ENCODE measurements at regions not wholly inside any gene's neighbourhood (a gene's known extent, or its start where the extent isn't known, plus 50 kb on each side); places are given as distances from the start of the nearest gene placed in this dataset.

DNA sequence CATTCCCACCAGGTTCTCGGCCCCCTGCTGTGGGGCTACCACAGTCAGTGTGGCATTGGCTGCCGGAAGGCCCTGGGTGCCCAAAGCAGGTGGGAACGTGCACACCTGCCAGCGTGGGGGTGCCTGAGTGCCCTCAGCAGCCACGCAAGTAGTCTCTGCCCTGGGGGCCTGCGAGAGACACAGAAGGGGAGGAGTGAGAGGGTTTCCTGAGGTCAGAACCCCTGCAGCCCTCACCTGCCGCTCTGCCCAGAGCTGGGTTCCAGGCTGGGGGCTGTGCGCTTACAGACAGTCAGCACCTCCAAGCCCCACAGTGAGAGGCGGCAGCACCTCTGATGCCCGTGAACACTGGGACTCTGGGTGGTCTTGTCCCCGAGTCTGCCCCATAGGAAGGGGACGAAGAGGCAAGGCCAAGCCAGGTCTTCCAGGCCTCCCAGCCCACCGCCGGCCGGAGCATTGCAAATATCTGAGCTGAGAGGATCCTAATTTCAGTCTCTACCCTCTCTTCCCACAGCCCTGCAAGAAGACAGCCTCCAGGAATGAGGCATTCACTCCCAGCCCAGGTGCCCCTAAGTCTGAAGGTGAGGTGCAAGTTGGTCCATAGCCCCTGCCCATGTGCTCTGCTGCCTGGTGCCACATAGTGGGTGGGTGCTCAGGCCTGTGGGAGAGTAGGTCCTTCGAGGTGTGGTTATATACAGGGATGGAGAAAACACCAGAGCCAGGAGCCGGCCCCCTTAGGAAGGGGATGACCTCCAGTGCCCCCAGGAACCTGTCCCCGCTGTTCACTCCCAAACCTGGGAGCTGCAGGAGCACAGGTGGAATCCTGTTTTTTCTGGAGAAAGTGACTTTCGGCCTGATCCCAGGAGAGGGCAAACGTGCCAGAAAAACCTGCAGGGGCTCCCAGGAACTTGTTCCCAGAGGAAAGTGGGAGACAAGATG, 291.1 kb upstream of the RTL1 start:
- DNase-seq (ENCODE audit: low read depth), result no peak
- no peak overlapping the region for H3K4me3 ChIP-seq (ENCODE audit: low read depth, low read length)

DNA sequence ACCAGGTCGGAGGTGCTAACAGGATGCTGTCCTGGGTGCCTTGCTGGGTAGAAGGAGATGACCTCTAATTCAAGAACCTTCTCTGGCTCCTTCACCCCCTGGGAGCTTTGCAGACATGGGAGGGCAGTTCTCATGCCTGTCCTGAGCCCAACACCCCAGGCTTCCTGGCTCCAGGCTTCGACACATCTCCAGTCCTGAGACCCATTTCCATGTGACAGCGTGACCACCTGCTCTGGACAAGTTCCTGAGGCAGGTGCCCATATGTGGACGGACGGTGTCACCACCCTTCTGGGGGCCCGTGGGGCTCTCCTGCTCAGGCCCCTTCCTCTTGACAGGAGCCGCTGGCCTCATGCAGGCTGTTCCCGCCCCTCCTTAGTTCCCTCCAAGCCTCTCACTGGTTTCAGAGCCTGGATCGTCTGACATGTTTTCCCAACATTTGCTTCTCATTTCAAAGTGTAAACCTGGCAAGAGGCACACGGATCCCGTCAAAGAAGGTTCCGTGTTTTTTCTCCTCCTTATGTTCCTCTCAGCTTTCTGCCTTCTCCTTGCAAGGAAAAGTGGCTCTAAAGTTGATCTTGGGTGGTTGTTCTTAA, 291.9 kb upstream of the RTL1 start:
- no peak overlapping the region for H3K4me3 ChIP-seq (ENCODE audit: low read depth, low read length)
- DNase-seq (ENCODE audit: low read depth), result no peak

DNA sequence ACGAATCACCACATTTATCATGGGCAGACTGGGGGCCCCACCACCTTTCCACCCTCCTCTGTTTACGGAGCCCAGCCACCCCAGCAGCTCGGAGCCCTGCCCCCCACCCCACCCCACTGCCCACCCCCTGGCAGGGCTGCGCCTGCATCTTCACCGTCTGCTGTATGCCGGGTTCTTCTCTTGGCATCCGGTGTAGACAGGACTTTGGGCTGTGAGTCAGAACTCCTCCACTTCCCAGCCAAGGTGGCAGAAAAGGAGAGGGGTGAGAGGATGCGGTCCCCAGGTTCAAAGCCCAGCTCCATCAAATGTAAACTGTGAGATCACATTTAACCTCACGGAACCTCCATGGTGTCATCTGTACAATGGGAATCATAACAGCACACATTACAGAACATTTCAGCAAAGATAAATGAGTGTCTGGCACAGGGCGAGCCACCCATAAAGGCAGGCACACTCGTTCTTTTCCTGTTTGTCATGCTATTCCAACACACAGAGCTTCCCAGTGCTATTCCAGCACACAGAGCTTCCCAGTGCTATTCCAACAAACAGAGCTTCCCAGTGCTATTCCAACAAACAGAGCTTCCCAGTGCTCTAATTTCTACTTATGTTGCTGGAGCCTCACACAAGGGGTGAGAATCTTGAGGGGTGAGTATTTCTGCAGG, 292.7 kb upstream of the RTL1 start:
- no peak overlapping the region for H3K4me3 ChIP-seq (ENCODE audit: low read depth, low read length)

DNA sequence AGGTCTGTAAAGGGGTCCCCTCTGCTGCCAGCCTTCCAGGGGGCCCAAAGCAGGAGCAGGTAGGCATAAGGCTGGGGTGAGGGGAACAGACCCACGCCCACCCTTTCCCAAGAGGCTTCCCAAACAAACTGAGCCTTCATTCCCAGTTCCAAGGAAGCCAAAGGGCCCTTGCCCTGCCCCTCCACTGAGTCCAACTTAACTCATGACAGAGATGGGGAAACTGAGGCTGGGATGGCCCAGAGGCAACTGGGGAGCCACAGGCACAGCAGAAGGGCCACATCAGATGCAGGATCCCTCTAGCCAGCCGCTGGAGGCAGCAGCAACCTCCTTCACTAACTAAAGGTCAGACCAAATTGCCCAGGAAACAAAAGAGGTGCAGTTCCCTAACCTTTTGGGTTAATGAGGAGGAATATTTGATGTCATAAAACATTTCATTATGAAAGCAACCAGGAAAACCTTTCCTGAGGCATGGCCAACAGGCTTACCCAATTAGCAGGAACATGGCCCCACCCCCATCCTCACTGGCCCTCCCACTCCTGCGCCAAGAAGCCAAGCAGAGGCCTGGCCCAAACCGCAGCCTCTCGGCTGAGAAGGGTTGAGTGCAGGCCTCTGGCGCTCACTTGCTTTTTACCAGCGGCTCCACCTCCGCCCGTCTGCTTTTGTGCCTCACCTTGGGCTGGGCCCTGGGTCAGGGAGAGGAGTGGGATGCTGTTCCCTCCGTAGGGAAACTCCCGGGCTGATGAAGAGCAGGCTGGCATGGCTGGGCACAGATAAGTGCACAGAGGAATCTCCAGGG, 293.5 kb upstream of the RTL1 start:
- no peak overlapping the region for H3K4me3 ChIP-seq (ENCODE audit: low read depth, low read length)
- DNase-seq (ENCODE audit: low read depth), result no peak

More for the DNA sequence above, 292.7 kb upstream of the RTL1 start:
- DNase-seq (ENCODE audit: low read depth), result no peak

DNA sequence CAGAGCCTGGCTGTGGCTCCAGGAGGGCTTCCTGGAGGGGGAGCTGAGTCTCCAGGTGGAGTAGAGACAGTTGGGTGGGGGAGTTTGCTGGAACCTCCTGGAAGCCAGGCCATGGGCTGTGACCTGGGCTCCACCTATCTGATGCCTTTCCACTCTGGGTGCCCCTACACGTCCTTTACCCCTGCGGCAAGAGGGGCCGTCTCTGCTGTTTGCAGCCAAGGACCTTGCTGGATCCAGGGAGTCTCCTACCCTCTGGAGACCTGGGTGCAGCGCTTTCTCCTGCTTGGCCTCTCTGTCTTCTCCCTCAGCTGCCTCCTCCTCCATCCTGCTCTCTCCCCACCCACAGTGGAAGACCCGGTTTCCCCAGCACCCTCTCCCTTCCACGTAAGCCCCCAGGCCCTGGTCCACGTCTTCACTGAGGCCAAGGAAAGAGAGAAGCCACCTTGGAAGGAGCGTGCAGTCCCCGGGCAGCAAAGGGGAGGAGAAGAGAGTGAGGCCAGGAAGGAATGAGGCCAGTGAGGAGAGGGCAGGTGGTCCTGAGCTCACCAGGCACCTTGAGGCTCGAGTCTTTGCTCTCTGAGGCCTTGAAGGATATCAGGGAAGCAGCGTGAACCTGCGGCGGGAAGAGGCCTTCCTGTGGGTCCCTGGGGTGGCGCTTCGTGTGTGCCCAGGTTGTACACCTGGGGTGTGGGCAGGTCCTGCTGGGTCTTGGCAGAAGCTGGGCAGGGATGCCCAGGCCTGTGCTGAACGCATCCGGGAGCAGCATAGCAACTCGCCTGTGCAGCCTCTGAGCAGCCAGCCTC, 294.3 kb upstream of the RTL1 start:
- no peak overlapping the region for H3K4me3 ChIP-seq (ENCODE audit: low read depth, low read length)
- DNase-seq (ENCODE audit: low read depth), result no peak

DNA sequence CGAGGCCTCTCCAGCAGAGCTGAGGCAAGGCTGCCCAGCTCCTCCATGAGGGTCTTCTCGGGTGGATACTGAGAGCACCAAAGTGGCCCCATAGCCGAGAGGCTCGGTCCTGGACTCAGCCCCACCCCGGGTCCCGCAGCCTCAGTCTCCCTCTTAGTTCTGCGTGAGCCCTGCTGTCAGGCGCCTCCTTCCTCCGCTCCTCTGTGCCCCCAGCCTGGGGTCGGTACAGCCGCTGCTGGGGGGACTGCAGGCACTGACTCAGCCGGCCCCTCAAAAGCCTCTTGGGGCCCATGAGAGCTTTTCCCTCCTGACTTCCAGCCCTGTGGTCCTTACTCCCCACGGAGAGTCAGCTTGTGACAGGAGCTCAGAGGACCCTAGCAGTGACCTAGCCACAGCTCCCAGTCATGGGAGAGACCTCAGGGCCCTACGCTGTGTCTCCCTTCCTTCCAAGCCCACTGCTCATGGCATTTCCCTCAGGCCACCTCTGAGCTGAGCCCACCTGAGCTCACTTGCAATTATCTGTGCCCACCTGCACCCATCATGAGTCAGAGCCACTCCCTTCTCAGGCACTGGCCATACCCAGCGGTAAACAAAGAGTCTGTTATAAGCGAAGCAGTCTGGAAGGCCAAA, 295.0 kb upstream of the RTL1 start:
- no peak for DNase-seq (ENCODE audit: low read depth)
- no peak overlapping the region for H3K4me3 ChIP-seq (ENCODE audit: low read depth, low read length)

DNA sequence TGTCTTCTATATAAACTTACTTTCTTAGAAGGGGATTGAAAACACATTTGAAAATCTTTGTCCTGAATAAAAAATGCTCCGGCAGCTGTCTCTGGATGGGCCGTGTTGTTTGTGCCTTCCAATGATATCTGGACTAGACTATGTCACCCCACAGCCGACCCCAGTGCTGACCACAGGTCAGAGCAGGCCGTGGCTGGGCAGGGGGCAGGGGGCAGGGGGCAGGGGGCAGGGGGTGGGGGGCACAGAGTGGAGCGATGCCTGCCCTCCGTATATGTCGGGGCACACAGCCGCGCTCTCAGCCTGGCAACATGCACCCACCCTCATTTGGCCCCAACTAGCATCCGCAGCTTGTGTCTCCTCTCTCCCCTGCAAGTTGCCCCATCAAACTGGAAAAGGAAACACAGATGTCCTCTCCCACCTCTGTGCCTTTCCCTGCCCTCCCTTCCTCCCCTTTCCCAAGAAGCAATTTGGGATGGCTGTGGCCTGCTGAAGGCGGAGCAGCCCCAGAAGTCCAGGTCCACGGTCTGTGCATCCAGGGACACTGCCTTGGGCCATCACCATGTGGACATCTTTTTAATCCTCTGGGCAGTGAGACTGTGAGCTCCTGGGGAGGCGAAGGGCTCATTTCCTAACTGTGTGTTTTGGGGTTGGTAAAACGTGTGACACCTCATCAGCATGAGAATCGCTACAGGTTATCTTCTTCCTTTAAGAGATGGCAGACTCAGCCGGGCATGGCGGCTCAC, 295.7 kb upstream of the RTL1 start:
- DNase-seq (ENCODE audit: low read depth), result no peak
- no peak overlapping the region for H3K4me3 ChIP-seq (ENCODE audit: low read depth, low read length)

DNA sequence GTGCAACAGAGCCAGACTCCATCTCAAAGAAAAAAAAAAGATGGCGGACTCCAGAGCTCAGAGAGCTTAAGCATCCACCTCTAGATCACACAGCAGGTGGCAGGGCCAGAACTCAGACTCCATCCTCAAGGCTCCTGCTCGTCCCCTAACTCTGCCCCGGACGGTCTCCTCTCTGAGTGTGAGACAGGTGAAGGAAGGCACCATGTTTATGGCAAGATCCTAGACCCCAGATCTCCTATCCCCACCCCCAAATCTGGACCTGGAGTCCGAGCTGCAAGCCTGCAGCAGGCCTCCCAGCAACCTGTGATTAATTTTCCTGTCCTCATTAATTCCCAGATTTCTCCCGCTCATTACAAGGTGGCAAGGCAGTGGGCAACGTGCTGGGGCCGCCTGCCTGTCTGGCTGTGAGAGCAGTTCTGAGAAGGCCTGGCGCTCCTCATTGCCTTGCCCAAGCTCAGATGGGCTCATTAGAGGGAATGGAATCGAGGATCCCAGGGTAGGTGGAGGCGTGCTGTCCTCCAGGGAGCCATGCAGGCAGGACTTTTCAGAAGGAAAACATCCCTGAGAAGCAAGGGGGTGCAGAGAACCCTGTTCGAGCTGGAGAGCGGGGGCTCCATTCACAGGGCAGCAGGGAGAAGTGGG, 296.6 kb upstream of the RTL1 start:
- no peak for DNase-seq (ENCODE audit: low read depth)
- H3K4me3 ChIP-seq (ENCODE audit: low read depth, low read length), result no peak overlapping the region

DNA sequence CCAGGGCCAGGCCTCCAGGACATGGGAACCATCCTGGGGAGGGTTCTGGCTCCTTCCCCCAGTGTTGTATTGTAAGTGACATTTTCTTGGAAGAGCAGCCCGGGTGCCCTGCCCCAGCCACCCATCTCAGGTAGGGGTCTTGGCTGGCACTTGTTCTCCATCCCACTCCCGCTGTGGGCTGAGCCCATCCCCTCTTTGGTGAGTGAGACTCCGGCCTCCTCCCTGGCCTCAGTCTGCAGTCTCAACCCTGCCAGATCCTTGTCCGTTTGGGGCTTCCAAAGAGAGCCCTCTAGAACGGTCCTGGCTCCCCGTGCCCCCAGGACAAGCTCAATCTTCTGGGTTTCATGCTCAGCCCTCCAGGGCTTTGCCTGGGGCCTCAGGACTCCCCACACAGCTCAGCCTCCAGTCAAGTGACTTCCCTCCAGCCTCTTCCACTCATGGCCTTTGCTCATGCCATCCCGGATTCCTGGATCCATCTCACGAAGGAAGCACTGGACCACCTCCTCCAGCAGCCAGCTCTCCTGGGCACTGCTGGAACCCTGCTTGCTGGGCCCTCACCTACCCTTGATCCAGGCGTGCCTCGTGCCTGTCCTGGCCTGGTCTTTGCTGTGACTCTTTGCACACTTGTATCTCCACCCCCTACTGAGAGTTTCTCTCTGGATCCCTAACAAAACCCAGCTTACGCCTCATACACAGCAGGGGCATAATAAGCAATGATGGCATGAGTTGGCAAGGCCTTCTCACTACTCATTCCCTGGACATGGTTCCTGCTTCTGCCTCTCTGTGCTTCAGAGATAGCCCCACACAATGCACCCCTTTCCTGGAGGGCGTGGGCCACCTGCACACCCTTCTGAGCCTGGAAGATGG, 297.4 kb upstream of the RTL1 start:
- no peak for DNase-seq (ENCODE audit: low read depth)

DNA sequence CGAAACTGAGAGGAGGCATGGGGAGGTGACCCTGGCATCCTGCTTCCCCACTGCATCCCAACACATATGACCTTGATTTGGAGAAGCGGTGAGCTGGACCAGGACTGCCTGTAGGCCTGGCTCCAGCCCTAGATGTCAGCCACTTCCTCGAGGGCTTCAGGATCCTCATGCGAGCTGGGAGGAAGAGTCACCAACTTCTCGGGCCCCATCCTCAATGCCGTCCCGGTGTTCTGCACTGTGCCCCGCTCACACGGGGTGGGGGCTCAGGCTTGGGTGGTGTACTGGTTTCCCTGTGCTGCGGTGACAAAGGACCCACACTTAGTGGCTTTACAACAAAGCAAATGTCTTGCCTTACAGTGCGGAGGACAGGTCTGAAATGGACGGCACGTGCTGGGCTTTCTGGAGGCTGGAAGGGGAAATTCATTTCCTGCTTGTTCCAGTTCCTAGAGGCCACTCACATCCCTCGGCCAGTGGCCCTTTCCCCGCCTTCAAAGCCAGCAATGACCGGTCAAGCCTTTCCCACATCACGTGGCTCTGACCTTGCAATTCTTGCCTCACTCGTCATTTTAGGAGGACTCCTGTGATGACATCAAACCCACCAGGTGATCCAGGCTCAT, 298.1 kb upstream of the RTL1 start:
- no peak overlapping the region for H3K4me3 ChIP-seq (ENCODE audit: low read depth, low read length)
- DNase-seq (ENCODE audit: low read depth), result no peak

More for the DNA sequence above, 297.4 kb upstream of the RTL1 start:
- H3K4me3 ChIP-seq (ENCODE audit: low read depth, low read length), result no peak overlapping the region

DNA sequence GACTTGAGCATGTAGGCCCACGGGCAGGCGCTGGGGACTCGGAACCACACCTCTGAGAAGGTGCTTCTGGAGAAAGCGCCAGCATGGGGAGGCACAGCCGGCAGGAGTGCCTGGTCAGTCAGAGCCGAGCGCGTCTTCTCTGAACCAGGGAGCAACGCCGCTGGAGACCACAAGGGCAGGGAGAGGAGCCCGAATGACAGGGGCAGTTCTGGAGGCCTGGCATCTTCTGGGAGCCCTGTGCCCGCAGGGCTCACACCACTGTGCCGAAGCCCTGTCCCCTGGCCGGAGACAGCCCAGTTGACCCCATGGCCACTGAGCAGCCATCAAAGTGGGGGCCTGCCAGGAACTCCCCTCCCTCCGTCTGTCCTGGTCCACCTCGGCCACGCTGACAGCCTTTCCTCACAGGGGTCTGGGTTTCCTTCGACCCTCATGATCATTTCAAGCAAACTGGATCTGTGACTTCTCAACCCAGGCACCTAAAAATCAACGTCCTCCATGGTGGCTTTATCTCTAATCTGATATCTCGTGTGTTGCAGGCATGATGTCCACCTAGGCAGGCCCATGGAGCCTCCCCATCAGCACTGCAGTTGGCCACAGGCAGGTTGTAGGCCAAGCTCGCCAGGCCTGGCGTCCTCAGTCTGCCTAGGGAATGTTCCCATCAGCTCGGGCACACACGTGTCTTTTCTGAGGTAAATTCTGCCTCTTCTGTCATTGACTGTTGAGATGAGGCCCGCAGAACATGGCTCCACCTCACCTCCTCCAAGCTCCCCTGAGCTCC, 299.3 kb upstream of the RTL1 start:
- H3K4me3 ChIP-seq (ENCODE audit: low read depth, low read length), result no peak overlapping the region
- no peak for DNase-seq (ENCODE audit: low read depth)

DNA sequence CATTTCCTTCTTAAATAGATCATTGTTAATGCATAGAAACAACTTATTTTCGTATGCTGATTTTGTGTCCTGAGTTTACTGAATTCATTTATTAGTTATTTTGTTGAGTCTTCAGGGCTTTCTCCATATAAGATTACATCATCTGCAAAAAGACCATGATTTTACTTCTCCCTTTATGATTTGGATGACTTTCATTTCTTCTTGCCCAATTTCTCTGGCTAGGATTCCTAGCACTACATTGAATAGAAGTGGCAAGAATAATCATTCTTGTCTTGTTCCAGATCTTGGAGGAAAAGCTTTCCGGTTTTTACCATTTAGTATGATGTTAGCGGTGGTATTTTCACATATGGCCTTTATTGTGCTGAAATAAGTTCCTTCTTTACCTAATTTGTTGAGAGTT, 303.0 kb upstream of the RTL1 start:
- no peak overlapping the region for H3K4me3 ChIP-seq (ENCODE audit: low read depth, low read length)
- DNase-seq (ENCODE audit: low read depth), result no peak

DNA sequence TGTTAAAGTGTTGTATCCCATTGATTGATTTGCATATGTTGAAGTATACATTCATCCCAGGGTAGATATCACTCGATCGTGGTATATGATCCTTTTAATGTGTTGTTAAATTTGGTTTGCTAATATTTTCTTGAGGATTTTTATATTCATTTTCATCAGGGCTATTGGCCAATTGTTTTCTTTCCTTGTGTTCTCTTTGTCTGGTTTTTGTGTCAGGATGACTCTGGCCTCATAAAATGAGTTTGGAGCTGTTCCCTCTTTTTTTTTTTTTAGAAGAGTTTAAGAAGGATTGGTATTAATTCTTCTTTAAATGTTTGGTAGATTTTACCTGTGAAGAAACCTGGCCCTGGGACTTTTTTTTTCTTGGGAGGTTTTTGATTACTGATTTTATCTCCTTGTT, 303.5 kb upstream of the RTL1 start:
- DNase-seq (ENCODE audit: low read depth), result no peak
- H3K4me3 ChIP-seq (ENCODE audit: low read depth, low read length), result no peak overlapping the region

DNA sequence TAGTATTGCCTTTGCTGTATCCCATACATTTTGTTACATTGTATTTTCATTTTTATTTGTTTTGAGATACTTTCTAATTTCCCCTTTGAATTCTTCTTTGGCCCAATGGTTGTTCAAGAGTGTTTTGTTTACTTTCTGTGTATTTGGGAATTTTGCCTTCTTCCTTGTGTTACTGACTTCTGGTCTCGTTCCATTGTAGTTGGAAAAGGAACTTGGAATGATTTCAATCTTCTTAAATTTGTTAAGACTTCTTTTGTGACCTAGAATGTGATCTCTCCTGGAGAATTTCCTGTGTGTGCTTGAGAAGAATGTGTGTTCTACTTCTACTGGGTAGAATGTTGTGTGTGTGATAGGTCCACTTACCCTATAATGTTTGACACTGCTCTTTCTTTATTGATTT, 304.4 kb upstream of the RTL1 start:
- DNase-seq (ENCODE audit: low read depth), result no peak
- no peak overlapping the region for H3K4me3 ChIP-seq (ENCODE audit: low read depth, low read length)

DNA sequence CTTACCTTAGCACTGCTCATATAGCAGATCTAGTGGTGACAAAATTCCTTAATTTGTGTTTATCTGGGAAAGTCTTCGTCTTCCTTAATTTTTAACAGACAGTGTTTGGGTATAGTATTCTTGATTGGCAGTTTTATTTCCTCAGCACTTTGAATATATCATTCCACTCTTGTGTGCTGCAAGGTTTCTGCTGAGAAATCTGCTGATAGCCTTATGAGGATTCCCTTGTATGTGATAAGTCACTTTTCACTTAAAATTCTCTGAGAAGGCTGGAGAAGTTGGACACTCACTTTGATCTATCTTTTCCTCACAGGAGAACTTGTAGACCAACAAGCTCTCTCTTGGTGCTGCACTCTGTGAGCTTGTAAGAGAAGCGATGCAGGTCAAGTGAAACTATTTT, 306.1 kb upstream of the RTL1 start:
- DNase-seq (ENCODE audit: low read depth), result no peak
- no peak overlapping the region for H3K4me3 ChIP-seq (ENCODE audit: low read depth, low read length)

Data from skeletal muscle cell (primary cell).